HCT116 (cell line): ENCODE measurements at regions not wholly inside any gene's neighbourhood (a gene's known extent, or its start where the extent isn't known, plus 50 kb on each side); places are given as distances from the start of the nearest gene placed in this dataset.

Experiments
- ATAC-seq: fragments of 200-7000 bp; cut with Tn5 transposase; 2 replicates; pipeline ENCODE4 v1.9.1; 2020; ENCODE audit warnings: mild to moderate bottlenecking, moderate library complexity
- BruUV-seq: library from RNA; stranded (reverse); fragments of 400-500 nt; replicated peaks from 2 replicates; lab custom pipeline; 2021; lab: Mats Ljungman, UMichigan
- CTCF ChIA-PET: fragments of 300-600 bp; sonication (Branson Sonifier 250); formaldehyde crosslinking; loops from one replicate; lab custom pipeline; 2021; ENCODE audit warnings: antibody characterized with exemption; lab: Charles Lee
- POLR2A ChIA-PET: fragments of 300-600, 350-600 bp; sonication (Branson Sonifier 250); formaldehyde crosslinking; loops from one replicate; lab custom pipeline; 2021; ENCODE audit warnings: antibody characterized with exemption; lab: Charles Lee
- RAD21 ChIA-PET, 2 experiments: fragments of 300-600 bp; sonication (Branson Sonifier 250); formaldehyde crosslinking; loops; one replicate each; lab custom pipeline; 2023; ENCODE audit warnings: low total read pairs in 2 of 2; ENCODE audit not compliant: uncharacterized antibody in 2 of 2, unreplicated experiment in 2 of 2, low non-redundant PET in 1 of 2; lab: Charles Lee
- DNase-seq: peaks from one replicate; pipeline ENCODE4 v3.0.0-alpha.2; 2010; ENCODE audit warnings: low read depth, low spot score
- H2AFZ ChIP-seq: fragments of 200-600 bp; shearing (Covaris generic), sonication (generic); 2 replicates; pipeline ENCODE4 v1.6.1; 2017; ENCODE audit warnings: low read depth, mixed run types, mixed read lengths, antibody characterized with exemption, low read length; ENCODE audit not compliant: poor library complexity, severe bottlenecking
- H3K27ac ChIP-seq: 2 replicates; pipeline ENCODE4 v1.5.1; 2012; ENCODE audit warnings: low read depth, low read length
- H3K27me3 ChIP-seq: fragments of 200-600 bp; sonication (generic); 2 replicates; pipeline ENCODE4 v1.6.1; 2016; ENCODE audit warnings: mixed run types, low read length, mixed read lengths; ENCODE audit not compliant: insufficient read depth
- H3K36me3 ChIP-seq, 2 experiments: fragments of 200-500 bp in 1 of 2; fragments of 200-600 bp in 1 of 2; sonication (Bioruptor generic) in 1 of 2; sonication (generic) in 1 of 2; 2 replicates each; pipeline versions ENCODE4 v1.5.1 to v1.6.1; 2014 to 2016; ENCODE audit warnings: low read length in 2 of 2, inconsistent platforms in 1 of 2, mixed read lengths in 1 of 2, mixed run types in 1 of 2; ENCODE audit not compliant: insufficient read depth in 2 of 2, control insufficient read depth in 1 of 2
- H3K4me1 ChIP-seq, 2 experiments: fragments of 200-600 bp in 1 of 2; sonication (generic) in 1 of 2; 2 replicates each; pipeline versions ENCODE4 v1.5.1 to v1.6.1; 2012 to 2017; ENCODE audit warnings: low read length in 2 of 2, inconsistent platforms in 1 of 2, mild to moderate bottlenecking in 1 of 2, mixed read lengths in 1 of 2, mixed run types in 1 of 2, moderate library complexity in 1 of 2; ENCODE audit not compliant: insufficient read depth in 2 of 2, control insufficient read depth in 1 of 2
- H3K4me2 ChIP-seq: fragments of 200-600 bp; sonication (generic); 2 replicates; pipeline ENCODE4 v1.6.1; 2017; ENCODE audit warnings: mixed run types, low read length, mixed read lengths
- H3K4me3 ChIP-seq, 2 experiments: fragments of 200-600 bp in 1 of 2; sonication (generic) in 1 of 2; replicated peaks in 1 of 2; 2 replicates each; pipeline ENCODE4 v1.5.1; 2011 to 2016; ENCODE audit warnings: low read length in 2 of 2, control low read depth in 1 of 2, low read depth in 1 of 2, mild to moderate bottlenecking in 1 of 2, mixed read lengths in 1 of 2, mixed run types in 1 of 2
- H3K79me2 ChIP-seq: fragments of 200-600 bp; sonication (generic); 2 replicates; pipeline ENCODE4 v1.6.1; 2017; ENCODE audit warnings: mild to moderate bottlenecking, mixed run types, low read length, moderate library complexity, mixed read lengths; ENCODE audit not compliant: insufficient read depth
- H3K9ac ChIP-seq: fragments of 200-600 bp; sonication (generic); 2 replicates; pipeline ENCODE4 v1.6.1; 2016; ENCODE audit warnings: low read length, mixed read lengths
- H3K9me2 ChIP-seq: fragments of 200-600 bp; sonication (generic), shearing (Covaris generic); 2 replicates; pipeline ENCODE4 v1.6.1; 2017; ENCODE audit warnings: mixed run types, mild to moderate bottlenecking, moderate library complexity; ENCODE audit not compliant: insufficient read depth
- H3K9me3 ChIP-seq, 2 experiments: fragments of 200-500 bp in 1 of 2; fragments of 200-600 bp in 1 of 2; sonication (Bioruptor generic) in 1 of 2; sonication (generic) in 1 of 2; 2 replicates each; pipeline ENCODE4 v1.6.1; 2014 to 2017; ENCODE audit warnings: low read length in 2 of 2, mixed read lengths in 2 of 2, inconsistent platforms in 1 of 2, low read depth in 1 of 2, mild to moderate bottlenecking in 1 of 2, mixed run types in 1 of 2, moderate library complexity in 1 of 2; ENCODE audit not compliant: control insufficient read depth in 1 of 2, insufficient read depth in 1 of 2
- H4K20me1 ChIP-seq: fragments of 200-600 bp; sonication (generic), shearing (Covaris generic); 2 replicates; pipeline ENCODE4 v1.6.1; 2017; ENCODE audit warnings: mixed run types, mild to moderate bottlenecking, moderate library complexity; ENCODE audit not compliant: insufficient read depth
- ATF3 ChIP-seq: IDR thresholded peaks from 2 replicates; pipeline ENCODE4 v1.6.1; 2012
- EGR1 ChIP-seq: IDR thresholded peaks from 2 replicates; pipeline ENCODE4 v1.6.1; 2012; ENCODE audit warnings: low read depth
- EZH2phosphoT487 ChIP-seq: fragments of 200-600 bp; IDR thresholded peaks from 2 replicates; pipeline ENCODE4 v1.6.1; 2018; ENCODE audit warnings: antibody characterized with exemption, borderline replicate concordance
- FOSL1 ChIP-seq: IDR thresholded peaks from 2 replicates; pipeline ENCODE4 v1.6.1; 2012; ENCODE audit warnings: low read depth
- JUND ChIP-seq: IDR thresholded peaks from 2 replicates; pipeline ENCODE4 v1.6.1; 2012
- MAX ChIP-seq: IDR thresholded peaks from 2 replicates; pipeline ENCODE4 v1.6.1; 2012
- REST ChIP-seq: IDR thresholded peaks from 2 replicates; pipeline ENCODE4 v1.6.1; 2012; ENCODE audit warnings: low read depth
- SRF ChIP-seq: IDR thresholded peaks from 2 replicates; pipeline ENCODE4 v1.6.1; 2012; ENCODE audit warnings: low read depth
- TCF7L2 ChIP-seq: IDR thresholded peaks from 2 replicates; pipeline ENCODE4 v1.7.0; 2011; ENCODE audit warnings: borderline replicate concordance, inconsistent platforms; ENCODE audit not compliant: insufficient read depth, insufficient read length; ENCODE audit errors: extremely low read depth
- ZBTB33 ChIP-seq: IDR thresholded peaks from 2 replicates; pipeline ENCODE4 v1.6.1; 2011; ENCODE audit warnings: mild to moderate bottlenecking, low read length, moderate library complexity; ENCODE audit not compliant: insufficient replicate concordance; ENCODE audit errors: extremely low read depth
- ZNF274 ChIP-seq: fragments of 200-500 bp; sonication (Bioruptor generic); IDR thresholded peaks from 2 replicates; pipeline ENCODE4 v1.6.1; 2014; ENCODE audit warnings: mild to moderate bottlenecking, low read depth, low read length, inconsistent platforms
- intact Hi-C: fragments of 100-400 bp; cut with micrococcal nuclease; formaldehyde crosslinking; loops from 2 replicates; pipeline ENCODE4 v1.10.0; 2022

GRCh38 chr1:199178646-199179045 is 539.8 kb downstream of the PTPRC start:
- BruUV-seq: no TSS peak
- Histone ChIP-seq H3K9me3 (no peaks in the 10 kb centered on the region), H3K4me3 (no peak overlapping the region), H3K27ac (no peak overlapping the region), H3K36me3 (no peaks in the 10 kb centered on the region), H4K20me1 (no peaks in the 10 kb centered on the region), H3K9ac (no peak overlapping the region), H3K27me3 (no peaks in the 10 kb centered on the region), H3K4me2 (no peak overlapping the region), H3K79me2 (no peaks in the 10 kb centered on the region), H3K4me1 (no peaks in the 10 kb centered on the region), H2AFZ (no peak overlapping the region), H3K9me2 (0 out of 2 replicates have a peak, but pooled peaks cover 3% of the 10 kb centered on the region)
- no peak for ATAC-seq
- TF ChIP-seq EZH2phosphoT487 (no peak), REST (no peak), ZNF274 (no peak), TCF7L2 (no peak), ATF3 (no peak), FOSL1 (no peak), ZBTB33 (no peak), EGR1 (no peak), SRF (no peak), JUND (no peak), MAX (no peak)
- intact Hi-C loops: no loop called here
- POLR2A ChIA-PET: no interaction called here
- CTCF ChIA-PET: no interaction called here
- no peak for DNase-seq
- RAD21 ChIA-PET: no interaction called here
